ENCODE measurements at regions not wholly inside any gene's neighbourhood (a gene's known extent, or its start where the extent isn't known, plus 50 kb on each side); places are given as distances from the start of the nearest gene placed in this dataset.
"Not testable (repeated sequence)": the region's sequence is repeated elsewhere in the genome, so short reads cannot be mapped to it uniquely, and the experiment has no call there.

- no peak for DNase-seq (ENCODE audit: low read depth)
These were observed 477.6 kb downstream of the TMEM232 start for GRCh38 chr5:110248921-110249320.

DNA sequence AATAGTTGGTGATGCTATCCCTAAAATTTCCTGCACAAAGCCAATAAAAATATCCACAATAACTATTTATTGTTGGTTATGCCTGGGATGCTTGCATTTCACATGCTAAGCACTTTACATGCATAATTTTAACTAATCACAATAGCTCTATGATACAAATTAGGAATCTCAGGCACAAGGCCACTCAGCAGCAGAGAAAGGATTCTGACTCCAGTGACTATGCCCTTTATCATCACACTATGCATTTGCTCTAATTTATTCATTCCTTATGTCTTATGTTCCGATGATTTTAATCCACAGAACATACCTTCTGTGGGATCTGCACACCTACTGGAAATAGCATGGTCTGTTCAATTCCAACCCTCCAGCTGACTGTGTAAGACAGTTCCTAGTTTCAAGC lies 476.1 kb downstream of the TMEM232 start:
- DNase-seq (ENCODE audit: low read depth), result no peak

DNA sequence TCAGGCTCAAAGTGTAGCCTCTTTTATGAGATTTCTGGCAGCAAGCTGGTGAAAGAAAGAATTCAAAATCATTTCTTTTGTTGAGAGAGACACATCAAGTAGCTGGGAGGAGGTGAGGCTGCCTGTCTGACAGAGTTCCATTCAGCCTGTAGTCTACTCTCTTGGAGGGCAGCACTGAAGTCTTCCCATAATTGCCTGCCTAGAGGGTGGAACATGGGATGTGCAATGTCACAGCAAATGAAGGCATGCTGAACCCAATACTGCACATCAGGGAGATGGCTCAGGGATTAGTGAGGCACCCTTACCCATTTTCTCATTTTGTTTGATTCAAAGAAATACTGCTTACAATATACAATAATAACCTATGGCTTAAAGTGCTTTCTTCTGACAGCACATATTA lies 475.7 kb downstream of the TMEM232 start:
- no peak for DNase-seq (ENCODE audit: low read depth)

DNA sequence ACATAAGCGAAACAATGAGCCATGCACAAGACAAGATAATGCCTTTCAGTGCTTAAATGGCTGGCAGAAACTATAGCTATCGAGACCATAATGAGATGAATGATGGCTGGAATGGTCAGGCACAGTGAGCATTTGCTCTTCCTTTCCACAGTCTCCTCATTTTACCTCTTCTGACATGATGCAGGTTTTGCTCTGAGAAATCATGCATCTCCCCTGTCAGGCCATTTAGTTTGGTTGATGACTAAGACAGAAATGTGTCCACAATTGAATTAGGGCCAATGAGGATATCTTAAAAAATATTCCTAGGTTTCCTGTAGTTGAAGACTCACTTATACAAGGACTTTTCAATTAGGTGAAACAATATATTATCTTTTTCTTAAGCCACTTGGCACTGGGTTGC lies 475.1 kb downstream of the TMEM232 start:
- DNase-seq (ENCODE audit: low read depth), result no peak

- no peak for DNase-seq (ENCODE audit: low read depth)
These were observed 471.3 kb downstream of the TMEM232 start for GRCh38 chr5:110255194-110255593.

- DNase-seq (ENCODE audit: low read depth), result no peak
These were observed 470.2 kb downstream of the TMEM232 start for GRCh38 chr5:110256298-110256697.

DNA sequence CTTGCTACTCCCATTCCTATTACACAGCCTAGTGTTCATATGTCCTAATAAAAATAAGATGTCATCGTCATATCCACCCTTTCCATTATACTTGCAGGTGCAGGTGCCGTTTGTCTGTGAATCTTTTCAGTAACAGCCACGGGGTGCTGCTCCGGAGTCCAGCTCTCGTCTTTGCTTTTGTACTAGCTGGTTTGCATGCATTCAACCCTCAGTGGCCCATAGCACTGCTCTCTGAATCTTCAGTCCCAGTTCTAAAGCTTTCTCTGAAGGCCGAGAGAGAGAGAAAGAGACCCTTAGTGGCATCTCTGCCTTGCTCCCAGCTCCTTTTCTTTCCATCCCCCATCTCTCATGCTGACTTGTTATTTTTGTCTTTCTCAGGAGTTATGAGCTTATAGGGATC lies 468.5 kb downstream of the TMEM232 start:
- DNase-seq (ENCODE audit: low read depth), result no peak

GRCh38 chr5:110258460-110259216 lies 467.8 kb downstream of the TMEM232 start:
- DNase-seq (ENCODE audit: low read depth), result no peak

DNA sequence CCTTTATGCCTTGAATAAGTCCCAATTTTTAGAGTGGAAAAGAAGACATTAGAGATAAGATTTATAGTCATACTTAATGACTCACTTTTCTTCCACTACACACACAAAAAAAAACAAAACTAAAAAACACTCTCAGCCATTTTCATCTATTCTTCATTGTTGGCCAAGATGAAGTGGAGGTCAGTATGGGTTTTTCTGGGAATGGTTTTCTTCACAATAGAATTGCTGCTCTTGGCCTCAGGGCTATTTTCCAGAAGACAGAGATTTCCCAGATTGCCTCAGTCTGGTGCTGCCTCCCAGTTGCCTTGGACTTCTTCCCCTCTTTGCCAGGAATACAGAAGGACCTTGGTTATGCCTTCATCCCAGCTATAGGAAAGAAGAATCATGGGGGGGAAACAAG lies 463.7 kb downstream of the TMEM232 start:
- no peak for DNase-seq (ENCODE audit: low read depth)

DNA sequence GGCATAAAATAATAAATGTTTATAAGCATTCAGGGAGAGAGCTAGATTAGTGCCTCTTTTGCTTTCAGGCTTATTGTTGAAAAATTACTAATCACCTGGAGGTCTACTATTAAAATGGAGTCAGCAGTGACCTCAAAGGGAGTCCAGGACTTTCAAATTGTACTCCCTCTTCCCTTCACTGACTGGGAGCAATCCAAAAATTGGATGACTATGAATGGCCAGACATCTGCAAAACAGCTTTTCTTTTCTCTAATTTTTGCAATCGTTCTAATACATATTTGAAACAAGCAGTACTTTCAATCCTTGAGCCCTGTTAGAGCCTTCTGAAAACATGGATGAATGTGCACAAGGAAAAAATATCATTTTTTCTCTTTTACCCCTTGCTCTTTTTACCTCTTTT lies 461.8 kb downstream of the TMEM232 start:
- DNase-seq (ENCODE audit: low read depth), result no peak

DNA sequence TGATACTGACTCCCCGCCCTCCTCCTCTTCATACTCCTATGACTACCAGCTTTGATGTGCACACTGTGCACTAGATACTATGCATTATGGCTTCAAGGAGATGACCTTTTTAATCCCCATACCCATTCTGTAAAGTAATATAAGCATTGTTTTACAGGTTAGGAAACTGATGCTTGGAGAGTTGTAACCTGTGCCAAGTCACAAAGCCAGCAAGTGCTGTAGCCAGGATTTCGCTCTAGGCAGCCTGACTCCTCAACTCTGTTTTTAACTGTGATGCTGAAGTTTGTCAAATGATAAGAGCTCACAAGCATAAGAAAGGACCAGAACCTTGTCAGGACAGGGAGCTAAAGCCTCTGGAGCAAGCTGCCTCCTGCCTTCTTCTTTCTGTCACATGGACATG lies 461.3 kb downstream of the TMEM232 start:
- DNase-seq (ENCODE audit: low read depth), result no peak

DNA sequence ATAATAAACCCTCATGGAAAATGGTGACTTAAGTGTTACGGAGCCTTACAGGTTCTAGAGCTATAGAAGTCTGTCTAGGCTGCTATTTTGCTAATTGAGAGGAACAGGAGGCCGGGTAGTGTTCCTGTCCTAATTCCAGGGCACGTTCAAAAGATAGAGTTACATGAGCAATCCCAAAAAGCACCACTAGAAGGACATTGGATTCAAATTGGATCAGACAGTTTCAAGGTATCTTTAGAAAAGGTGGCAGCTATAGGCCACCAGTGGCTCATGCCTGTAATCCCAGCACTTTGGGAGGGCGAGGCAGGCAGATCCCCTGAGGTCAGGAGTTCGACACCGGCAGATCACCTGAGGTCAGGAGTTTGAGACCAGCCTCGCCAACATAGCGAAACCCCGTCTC lies 458.8 kb downstream of the TMEM232 start:
- DNase-seq (ENCODE audit: low read depth), result no peak

DNA sequence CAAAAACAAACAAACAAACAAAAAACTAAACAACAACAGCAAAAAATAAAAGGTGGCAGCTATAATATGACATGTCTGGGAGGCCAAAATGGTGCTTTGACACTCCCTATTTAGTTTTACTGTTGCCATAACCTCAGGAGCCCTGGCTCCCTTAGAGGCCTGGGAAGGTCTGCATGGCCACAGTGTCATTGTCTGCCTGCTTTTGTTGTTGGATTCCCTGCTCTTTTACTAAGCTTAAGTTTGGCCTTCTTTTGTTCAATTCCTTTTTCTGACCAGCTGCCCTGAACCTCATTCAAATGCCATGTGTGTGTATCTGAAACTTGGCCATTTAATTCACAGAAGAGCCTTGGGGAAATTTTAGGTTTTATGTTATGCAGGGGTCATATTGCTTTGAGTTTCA lies 458.2 kb downstream of the TMEM232 start:
- no peak for DNase-seq (ENCODE audit: low read depth)

- no peak for DNase-seq (ENCODE audit: low read depth)
These were observed 457.5 kb downstream of the TMEM232 start for GRCh38 chr5:110268985-110269384.

DNA sequence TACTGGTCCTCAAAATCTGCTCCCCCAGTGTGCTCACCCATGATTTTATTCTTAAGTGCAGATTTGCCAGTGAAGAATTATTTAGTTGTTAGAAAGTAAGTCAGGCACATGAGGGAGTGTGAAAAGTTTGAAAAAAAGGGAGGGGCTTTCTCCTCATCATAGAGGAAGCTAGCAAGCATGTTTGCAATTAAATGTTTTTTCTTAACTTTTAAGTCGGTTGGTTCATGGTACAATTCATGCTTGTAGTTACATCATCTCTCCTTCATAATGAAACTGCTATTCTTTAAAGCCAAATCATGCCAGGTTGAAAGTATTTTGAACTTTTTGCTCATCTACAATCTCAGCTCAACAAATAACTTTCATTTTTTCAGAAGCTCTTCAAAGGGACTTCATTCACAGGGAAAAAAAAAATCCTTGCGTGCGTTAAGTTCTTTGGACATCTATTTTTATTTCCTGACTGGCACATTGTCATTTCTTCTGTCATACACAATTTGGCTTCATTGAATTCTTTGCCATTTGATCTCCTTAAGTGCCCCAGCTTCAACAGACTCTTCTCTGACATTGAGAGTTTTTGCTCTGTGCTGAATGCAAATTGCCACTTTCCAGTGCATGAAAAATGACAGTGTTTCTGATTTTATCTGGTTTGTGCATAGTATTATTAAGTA lies 456.9 kb downstream of the TMEM232 start:
- no peak for DNase-seq (ENCODE audit: low read depth)

DNA sequence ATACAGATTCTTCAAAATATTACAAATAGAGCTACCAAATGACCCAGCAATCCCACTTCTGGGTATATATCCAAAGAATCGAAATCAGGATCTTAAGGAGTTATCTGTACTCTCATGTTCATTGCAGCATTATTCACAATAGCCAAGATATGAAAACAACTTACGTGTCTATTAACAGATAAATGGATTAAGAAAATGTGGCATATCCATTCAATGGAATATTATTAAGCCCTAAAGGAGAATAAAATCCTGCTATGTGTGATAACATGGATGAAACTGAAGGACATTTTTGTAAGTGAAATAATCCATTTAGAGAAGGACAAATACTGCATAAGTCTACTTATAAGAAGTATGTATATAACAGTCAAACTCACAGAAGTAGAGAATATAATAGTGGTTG lies 450.6 kb downstream of the TMEM232 start:
- no peak for DNase-seq (ENCODE audit: low read depth)

GRCh38 chr5:110278449-110278848 lies 448.0 kb downstream of the TMEM232 start:
- DNase-seq (ENCODE audit: low read depth), result not testable (repeated sequence)

- not testable (repeated sequence) for DNase-seq (ENCODE audit: low read depth)
These were observed 442.4 kb downstream of the TMEM232 start for GRCh38 chr5:110284121-110284520.

DNA sequence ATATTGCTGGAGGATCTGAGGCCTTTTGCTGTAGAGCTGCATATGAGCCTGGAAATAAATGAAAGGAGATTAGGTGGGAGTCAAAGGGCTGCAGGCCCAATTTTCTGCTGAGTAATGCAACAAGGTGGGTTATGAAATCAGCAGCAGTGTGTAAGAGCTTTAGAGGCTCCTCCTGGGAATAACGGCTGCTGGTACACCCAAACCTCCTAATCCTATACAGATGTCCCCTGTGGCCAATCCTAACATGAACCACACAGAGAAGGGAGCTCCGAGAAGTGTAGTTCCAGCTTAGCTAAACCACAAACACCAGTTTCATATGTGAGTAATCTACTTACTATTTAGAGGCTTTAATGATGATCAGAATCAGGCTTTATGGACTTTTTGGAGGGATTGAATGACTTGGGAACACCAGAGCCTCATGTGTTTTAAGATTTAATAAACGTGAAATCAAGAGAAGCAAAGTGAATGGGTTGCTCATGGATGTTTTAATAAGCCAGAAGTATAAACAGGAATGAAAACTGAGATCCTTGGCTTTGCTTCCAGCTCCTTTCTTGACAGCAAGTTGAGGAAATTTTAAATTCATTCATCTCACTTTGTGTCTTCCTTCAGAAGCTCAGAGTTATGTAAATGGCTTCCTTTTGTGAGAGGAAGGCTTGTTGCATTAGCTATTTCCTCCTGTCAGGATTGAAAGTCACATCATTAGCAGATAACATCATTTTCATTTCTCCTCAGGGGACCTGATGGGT lies 437.5 kb downstream of the TMEM232 start:
- no peak for DNase-seq (ENCODE audit: low read depth)

DNA sequence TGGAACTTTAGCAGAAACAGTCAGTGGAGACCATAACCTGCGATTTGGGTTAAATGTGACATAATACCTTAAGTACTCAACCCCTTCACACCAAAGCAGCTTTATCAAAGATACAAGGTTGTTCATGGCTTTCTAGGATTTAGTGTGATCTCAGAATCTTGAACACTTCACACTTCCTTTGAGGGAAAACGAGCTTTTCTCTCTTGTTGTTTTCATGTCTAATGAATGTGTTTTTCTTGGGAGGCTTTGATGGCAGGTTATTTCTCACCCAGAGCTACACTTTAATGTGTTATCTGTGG lies 437.0 kb downstream of the TMEM232 start:
- DNase-seq (ENCODE audit: low read depth), result no peak

- no peak for DNase-seq (ENCODE audit: low read depth)
These were observed 435.9 kb downstream of the TMEM232 start for GRCh38 chr5:110290542-110290941.

DNA sequence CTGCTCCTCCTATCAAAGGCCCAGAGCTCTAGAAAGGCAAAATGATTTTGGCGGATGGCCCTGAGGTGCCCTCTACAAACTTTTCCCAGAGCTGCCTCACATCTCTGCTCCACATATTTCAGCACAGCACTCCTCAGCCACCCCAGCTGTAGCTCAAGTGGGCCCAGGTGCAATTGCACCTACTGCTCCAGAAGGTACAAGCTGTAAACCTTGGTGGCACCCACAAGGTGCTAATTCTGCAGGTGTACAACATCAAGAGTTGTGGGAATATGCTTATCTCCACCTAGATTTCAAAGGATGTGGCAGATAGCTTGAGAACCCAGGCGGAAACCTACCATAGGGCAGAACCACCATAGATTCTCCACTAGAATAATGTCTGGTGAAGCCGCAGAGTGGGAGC lies 432.2 kb downstream of the TMEM232 start:
- DNase-seq (ENCODE audit: low read depth), result no peak

DNA sequence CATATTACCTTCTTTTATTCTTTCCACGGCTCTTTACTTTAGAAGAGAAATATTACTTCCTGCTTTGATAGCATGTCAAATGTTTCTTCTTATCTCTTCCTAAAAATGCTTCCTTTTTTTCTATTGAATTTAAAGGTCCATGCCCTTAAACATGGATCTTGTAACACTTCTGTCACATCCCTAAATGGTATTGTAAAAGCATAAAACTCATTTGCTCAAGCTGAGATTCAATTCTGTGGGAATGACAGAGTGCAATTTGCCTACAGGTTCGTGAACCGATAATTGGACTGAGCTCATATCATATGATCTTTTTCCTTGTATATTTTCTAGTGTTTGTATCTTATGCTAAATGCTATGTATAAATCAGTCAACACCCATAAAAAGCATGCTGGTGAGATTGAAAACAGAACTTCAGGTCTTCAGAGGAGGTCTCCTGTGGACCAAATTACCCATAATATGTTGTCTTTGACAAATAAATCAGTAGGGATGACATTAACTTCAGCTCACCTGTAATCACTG lies 429.3 kb downstream of the TMEM232 start:
- DNase-seq (ENCODE audit: low read depth), result no peak
